HFFc6 (cell line): ENCODE measurements at regions not wholly inside any gene's neighbourhood (a gene's known extent, or its start where the extent isn't known, plus 50 kb on each side); places are given as distances from the start of the nearest gene placed in this dataset.

Experiments used
- DNase-seq: peaks from one replicate; pipeline ENCODE4 v3.0.0-alpha.2; 2018
- H3K27ac Mint-ChIP-seq: 2 replicates; pipeline ENCODE4 v1.8.0; 2020; ENCODE audit warnings: mild to moderate bottlenecking, mixed read lengths
- H3K27me3 Mint-ChIP-seq: 2 replicates; pipeline ENCODE4 v1.8.0; 2021; ENCODE audit warnings: mild to moderate bottlenecking, moderate library complexity, mixed read lengths; ENCODE audit not compliant: insufficient read depth
- H3K36me3 Mint-ChIP-seq: 2 replicates; pipeline ENCODE4 v1.8.0; 2021; ENCODE audit warnings: low read depth, mixed read lengths
- H3K4me1 Mint-ChIP-seq: 2 replicates; pipeline ENCODE4 v1.8.0; 2020; ENCODE audit warnings: low read depth, mixed read lengths
- H3K4me3 Mint-ChIP-seq: 2 replicates; pipeline ENCODE4 v1.8.0; 2020; ENCODE audit warnings: mild to moderate bottlenecking, moderate library complexity, mixed read lengths
- H3K9me3 Mint-ChIP-seq: 2 replicates; pipeline ENCODE4 v1.8.0; 2020; ENCODE audit warnings: mild to moderate bottlenecking, mixed read lengths
- CTCF ChIP-seq: fragments of 200-600 bp; sonication (generic); IDR thresholded peaks from 2 replicates; pipeline ENCODE4 v1.5.0; 2021; ENCODE audit warnings: antibody characterized with exemption, mild to moderate bottlenecking

DNA sequence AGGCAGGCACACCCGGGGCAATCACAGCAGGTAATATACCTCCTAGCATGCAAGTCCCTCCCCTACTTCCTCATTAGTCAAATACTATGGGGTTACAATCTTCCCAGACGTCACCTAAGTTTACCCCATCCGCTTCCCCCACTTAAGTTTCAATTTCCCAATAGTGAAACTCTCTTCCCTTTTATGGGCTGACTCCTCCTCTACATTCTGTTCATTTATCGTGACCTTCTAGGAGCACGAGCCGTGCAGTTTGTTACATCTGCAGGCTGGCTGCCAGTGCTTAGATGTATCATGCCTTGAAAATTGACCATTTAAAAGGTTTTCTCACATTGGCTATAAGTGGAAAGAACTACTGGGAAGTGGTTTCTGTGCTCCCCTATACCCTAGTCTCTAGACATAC is 1357.8 kb upstream of the CRIM1 start:
- Mint-ChIP-seq H3K4me1 (no peaks in the 10 kb centered on the region), H3K36me3 (no peaks in the 10 kb centered on the region), H3K27me3 (no peaks in the 10 kb centered on the region), H3K27ac (no peak overlapping the region), H3K9me3 (peaks cover 13% of the 10 kb centered on the region), H3K4me3 (no peak overlapping the region)
- DNase-seq, result no peak
- no peak for TF ChIP-seq CTCF

- no peak overlapping the region for H3K4me3 Mint-ChIP-seq
- H3K9me3 Mint-ChIP-seq, result peaks cover 18% of the 10 kb centered on the region
- DNase-seq, result no peak
- H3K27ac Mint-ChIP-seq, result no peak overlapping the region
- no peaks in the 10 kb centered on the region for H3K4me1 Mint-ChIP-seq
- no peaks in the 10 kb centered on the region for H3K36me3 Mint-ChIP-seq
- no peaks in the 10 kb centered on the region for H3K27me3 Mint-ChIP-seq
- no peak for TF ChIP-seq CTCF
These were observed 1360.4 kb upstream of the CRIM1 start for GRCh38 chr2:34995196-34995595.

DNA sequence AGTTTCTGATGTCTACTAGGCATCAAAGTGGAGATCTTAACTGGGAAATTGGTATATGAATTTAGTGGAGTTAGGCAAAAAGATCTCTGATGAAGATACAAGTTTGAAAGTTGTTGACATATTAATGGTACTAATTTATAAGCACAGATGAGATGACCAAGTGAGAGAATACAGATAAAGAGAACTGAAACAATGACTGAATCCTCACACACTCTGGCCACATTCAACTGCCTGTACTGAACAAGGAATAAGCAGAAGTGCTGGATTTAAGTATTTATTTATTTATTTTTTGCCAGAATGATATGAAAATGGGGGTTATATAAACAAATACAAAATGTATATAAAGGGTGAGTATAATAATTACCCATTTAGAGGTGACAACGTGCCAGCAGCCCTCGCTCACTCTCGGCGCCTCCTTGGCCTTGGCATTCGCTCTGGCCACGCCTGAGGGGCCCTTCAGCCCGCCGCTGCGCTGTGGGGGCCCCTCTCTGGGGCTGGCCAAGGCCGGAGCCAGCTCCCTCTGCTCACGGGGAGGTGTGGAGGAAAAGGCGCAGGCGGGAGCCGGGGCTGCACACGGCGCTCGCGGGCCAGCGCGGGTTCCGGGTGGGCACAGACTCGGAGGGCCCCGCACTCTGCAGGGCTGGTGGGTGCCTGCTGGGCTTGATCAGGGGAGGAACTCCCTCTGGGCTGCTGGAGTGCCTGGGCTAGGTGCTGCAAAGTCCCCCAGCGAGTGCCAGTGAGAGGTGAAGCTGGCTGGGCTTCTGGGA is 1363.9 kb upstream of the CRIM1 start:
- no peak overlapping the region for H3K27ac Mint-ChIP-seq
- no peak for TF ChIP-seq CTCF
- H3K27me3 Mint-ChIP-seq, result no peaks in the 10 kb centered on the region
- H3K9me3 Mint-ChIP-seq, result peaks cover 10% of the 10 kb centered on the region
- no peak for DNase-seq
- no peak overlapping the region for H3K4me3 Mint-ChIP-seq
- no peaks in the 10 kb centered on the region for H3K36me3 Mint-ChIP-seq
- H3K4me1 Mint-ChIP-seq, result no peaks in the 10 kb centered on the region

GRCh38 chr2:34985474-34985873 is 1370.1 kb upstream of the CRIM1 start:
- H3K9me3 Mint-ChIP-seq, result peaks cover 17% of the 10 kb centered on the region
- H3K4me1 Mint-ChIP-seq, result no peaks in the 10 kb centered on the region
- no peak overlapping the region for H3K4me3 Mint-ChIP-seq
- H3K36me3 Mint-ChIP-seq, result no peaks in the 10 kb centered on the region
- no peak for TF ChIP-seq CTCF
- no peaks in the 10 kb centered on the region; the same call in 1 of the 2 replicates for H3K27me3 Mint-ChIP-seq
- DNase-seq, result no peak
- no peak overlapping the region for H3K27ac Mint-ChIP-seq

GRCh38 chr2:34980689-34981088 is 1374.9 kb upstream of the CRIM1 start:
- DNase-seq, result no peak
- no peak for TF ChIP-seq CTCF
- Mint-ChIP-seq H3K9me3 (peaks cover 32% of the 10 kb centered on the region), H3K4me3 (no peak overlapping the region), H3K36me3 (0 out of 2 replicates have a peak, but pooled peaks cover 5% of the 10 kb centered on the region), H3K27ac (no peak overlapping the region), H3K27me3 (no peaks in the 10 kb centered on the region; the same call in 1 of the 2 replicates), H3K4me1 (no peaks in the 10 kb centered on the region)
